Neural progenitor cell (in vitro differentiated cells): ENCODE measurements at regions not wholly inside any gene's neighbourhood (a gene's known extent, or its start where the extent isn't known, plus 50 kb on each side); places are given as distances from the start of the nearest gene placed in this dataset.

ENCODE experiments used
- EZH2 ChIP-seq: fragments of 200-600 bp; sonication (generic); IDR thresholded peaks from 2 replicates; pipeline ENCODE4 v1.6.1; 2017; ENCODE audit warnings: antibody characterized with exemption, mild to moderate bottlenecking, moderate library complexity
- TF ChIP-seq, protein P1 (sequence below): fragments of 200-600 bp; sonication (generic); IDR thresholded peaks from 2 replicates; pipeline ENCODE4 v1.5.1; 2017; ENCODE audit warnings: antibody characterized with exemption, mild to moderate bottlenecking

DNA sequence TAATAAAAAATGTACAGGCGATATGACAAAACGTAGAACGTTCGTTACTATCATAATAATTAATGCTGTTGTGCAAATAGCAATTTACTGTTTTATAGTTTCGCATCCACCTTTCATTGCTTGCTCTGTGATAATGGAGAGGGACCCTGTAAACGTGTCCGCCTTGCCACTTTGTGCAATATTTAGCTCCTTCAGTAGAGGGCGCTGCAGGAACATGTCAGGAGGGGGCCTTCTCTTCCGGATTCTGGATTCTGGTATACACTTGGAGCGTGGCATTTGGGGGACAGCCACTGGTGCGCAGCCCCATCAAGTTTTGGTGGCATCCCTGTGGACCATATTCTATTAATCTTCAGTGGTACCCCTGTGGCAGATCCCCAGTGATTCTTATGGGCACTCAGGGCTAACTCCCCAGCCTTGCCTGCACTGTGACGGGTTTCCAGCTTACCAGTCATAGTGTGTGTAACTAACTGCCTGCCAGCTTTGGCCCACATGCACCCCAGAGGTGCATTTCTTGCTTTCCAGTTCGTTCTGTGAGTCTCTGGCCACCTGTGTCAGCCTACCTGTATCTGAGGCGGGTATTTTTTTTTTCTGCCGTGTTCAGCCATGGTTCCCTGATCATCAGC, 140.3 kb downstream of the CYRIA start:
- TF ChIP-seq, protein P1, sequence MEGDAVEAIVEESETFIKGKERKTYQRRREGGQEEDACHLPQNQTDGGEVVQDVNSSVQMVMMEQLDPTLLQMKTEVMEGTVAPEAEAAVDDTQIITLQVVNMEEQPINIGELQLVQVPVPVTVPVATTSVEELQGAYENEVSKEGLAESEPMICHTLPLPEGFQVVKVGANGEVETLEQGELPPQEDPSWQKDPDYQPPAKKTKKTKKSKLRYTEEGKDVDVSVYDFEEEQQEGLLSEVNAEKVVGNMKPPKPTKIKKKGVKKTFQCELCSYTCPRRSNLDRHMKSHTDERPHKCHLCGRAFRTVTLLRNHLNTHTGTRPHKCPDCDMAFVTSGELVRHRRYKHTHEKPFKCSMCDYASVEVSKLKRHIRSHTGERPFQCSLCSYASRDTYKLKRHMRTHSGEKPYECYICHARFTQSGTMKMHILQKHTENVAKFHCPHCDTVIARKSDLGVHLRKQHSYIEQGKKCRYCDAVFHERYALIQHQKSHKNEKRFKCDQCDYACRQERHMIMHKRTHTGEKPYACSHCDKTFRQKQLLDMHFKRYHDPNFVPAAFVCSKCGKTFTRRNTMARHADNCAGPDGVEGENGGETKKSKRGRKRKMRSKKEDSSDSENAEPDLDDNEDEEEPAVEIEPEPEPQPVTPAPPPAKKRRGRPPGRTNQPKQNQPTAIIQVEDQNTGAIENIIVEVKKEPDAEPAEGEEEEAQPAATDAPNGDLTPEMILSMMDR = peak; percentile 65
- TF ChIP-seq EZH2 = no peak
